SK-N-MC (cell line): ENCODE measurements at regions not wholly inside any gene's neighbourhood (a gene's known extent, or its start where the extent isn't known, plus 50 kb on each side); places are given as distances from the start of the nearest gene placed in this dataset.

Source experiments
- DNase-seq: peaks from one replicate; pipeline ENCODE4 v3.0.0-alpha.2; 2011; ENCODE audit warnings: low read depth, low spot score
- H3K27ac ChIP-seq: fragments of 200-600 bp; sonication (generic); 2 replicates; pipeline ENCODE4 v1.5.1; 2016; ENCODE audit warnings: mixed run types
- H3K36me3 ChIP-seq: fragments of 200-600 bp; sonication (generic); 2 replicates; pipeline ENCODE4 v1.6.1; 2017; ENCODE audit warnings: antibody characterized with exemption, low read length, mixed read lengths; ENCODE audit not compliant: insufficient read depth
- H3K4me3 ChIP-seq: fragments of 200-600 bp; sonication (generic); 2 replicates; pipeline ENCODE4 v1.5.1; 2016
- H3K9ac ChIP-seq: fragments of 200-600 bp; sonication (generic); 2 replicates; pipeline ENCODE4 v1.8.0; 2017; ENCODE audit warnings: mixed run types, mixed read lengths; ENCODE audit not compliant: insufficient read length
- H3K9me3 ChIP-seq: fragments of 200-600 bp; sonication (generic); 2 replicates; pipeline ENCODE4 v1.6.1; 2017; ENCODE audit warnings: low read depth, mild to moderate bottlenecking, antibody characterized with exemption, low read length, moderate library complexity, mixed read lengths
- EZH2 ChIP-seq: fragments of 200-600 bp; sonication (generic); IDR thresholded peaks from one replicate; pipeline ENCODE4 v1.6.1; 2017; ENCODE audit warnings: antibody characterized with exemption
- FOXP2 ChIP-seq: optimal IDR thresholded peaks from 2 replicates; pipeline ENCODE3; 2011; ENCODE audit warnings: mild to moderate bottlenecking, moderate library complexity; ENCODE audit not compliant: insufficient read depth; ENCODE audit errors: extremely low read length, control extremely low read depth
- POLR2AphosphoS5 ChIP-seq: IDR thresholded peaks from 2 replicates; pipeline ENCODE4 v1.6.1; 2012; ENCODE audit warnings: mild to moderate bottlenecking, low read depth, low read length, borderline replicate concordance

DNA sequence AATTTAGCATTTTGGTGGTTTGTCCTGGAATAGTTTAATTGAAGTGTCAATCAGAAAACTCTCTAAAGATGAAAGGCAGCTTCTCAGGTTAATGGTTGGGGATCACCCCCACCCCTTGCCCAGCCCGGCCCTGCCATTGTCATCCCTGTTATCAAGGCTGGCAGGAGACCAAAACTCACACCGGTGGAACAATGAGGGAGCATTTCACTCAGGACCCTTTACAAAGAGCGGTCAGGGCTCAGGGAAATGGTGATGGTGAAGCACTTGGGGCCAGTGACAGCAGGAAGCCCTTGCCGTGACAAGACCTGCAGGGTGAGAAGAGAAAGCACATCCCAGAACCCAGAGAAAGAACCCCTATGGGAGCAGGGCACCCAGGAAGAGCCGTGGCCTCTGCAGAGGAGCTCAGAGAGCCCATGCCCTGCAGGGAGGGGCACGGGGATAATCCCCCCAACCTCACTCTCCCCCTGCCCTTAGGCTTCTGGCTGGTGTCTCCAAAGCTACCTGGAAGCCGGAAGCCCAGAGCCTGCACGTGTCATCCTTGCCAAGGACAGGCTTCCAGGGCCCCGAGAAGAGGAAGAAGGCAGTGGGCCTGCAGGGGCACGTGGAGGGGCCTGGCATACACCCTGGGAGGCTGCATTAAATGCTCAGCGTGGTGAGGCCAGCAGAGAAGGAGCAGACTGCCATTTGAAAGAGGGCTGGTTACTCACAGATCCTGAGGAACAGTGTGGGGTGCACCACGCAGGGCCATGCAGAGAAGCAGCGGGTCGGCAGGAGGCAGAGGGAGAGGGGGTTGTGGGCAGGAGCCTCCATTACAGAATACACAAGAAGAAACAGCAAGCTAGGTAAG, 80.6 kb upstream of the PRR20G start:
- H3K9me3 ChIP-seq = no peaks in the 10 kb centered on the region
- no peaks in the 10 kb centered on the region for H3K36me3 ChIP-seq
- no peak overlapping the region for H3K9ac ChIP-seq
- DNase-seq = no peak
- no peak for TF ChIP-seq EZH2
- TF ChIP-seq FOXP2 = no peak
- TF ChIP-seq POLR2AphosphoS5 = no peak
- H3K27ac ChIP-seq = no peak overlapping the region
- no peak overlapping the region for H3K4me3 ChIP-seq

GRCh38 chr3:127367593-127367992, 79.7 kb upstream of the PRR20G start:
- TF ChIP-seq EZH2 (no peak), FOXP2 (no peak), POLR2AphosphoS5 (no peak)
- H3K4me3 ChIP-seq = no peak overlapping the region

GRCh38 chr3:127366383-127366782, 78.5 kb upstream of the PRR20G start:
- Histone ChIP-seq H3K36me3 (no peaks in the 10 kb centered on the region), H3K4me3 (no peak overlapping the region), H3K9me3 (no peaks in the 10 kb centered on the region), H3K27ac (no peak overlapping the region), H3K9ac (no peak overlapping the region)
- no peak for TF ChIP-seq FOXP2
- TF ChIP-seq EZH2 = no peak
- TF ChIP-seq POLR2AphosphoS5 = no peak
- DNase-seq = no peak

More at GRCh38 chr3:127367593-127367992, 79.7 kb upstream of the PRR20G start:
- Histone ChIP-seq H3K27ac (no peak overlapping the region), H3K36me3 (no peaks in the 10 kb centered on the region), H3K9me3 (no peaks in the 10 kb centered on the region), H3K9ac (no peak overlapping the region)
- no peak for DNase-seq

GRCh38 chr3:127365163-127365798, 77.4 kb upstream of the PRR20G start:
- Histone ChIP-seq H3K36me3 (no peaks in the 10 kb centered on the region), H3K9me3 (no peaks in the 10 kb centered on the region), H3K27ac (no peak overlapping the region), H3K4me3 (no peak overlapping the region), H3K9ac (no peak overlapping the region)
- TF ChIP-seq FOXP2 = no peak
- TF ChIP-seq POLR2AphosphoS5 = no peak
- no peak for TF ChIP-seq EZH2
- no peak for DNase-seq

DNA sequence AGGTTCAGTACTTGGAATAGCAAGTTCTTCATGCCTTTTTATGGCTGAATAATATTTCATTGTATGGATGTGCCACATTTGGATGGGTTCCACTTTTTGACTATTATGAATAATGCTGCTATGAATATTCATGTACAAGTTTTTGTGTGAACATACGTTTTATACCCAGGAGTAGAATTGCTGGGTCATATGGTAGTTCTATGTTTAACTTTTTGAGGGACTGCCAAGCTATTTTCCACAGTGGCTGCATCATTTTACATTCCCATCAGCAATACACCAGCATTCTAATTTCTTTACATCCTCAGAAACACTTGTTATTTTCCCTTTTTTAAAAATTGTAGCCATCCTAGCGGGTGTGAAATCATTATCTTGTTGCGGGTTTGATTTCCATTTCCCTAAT, 76.0 kb upstream of the PRR20G start:
- Histone ChIP-seq H3K9ac (no peak overlapping the region), H3K36me3 (no peaks in the 10 kb centered on the region), H3K27ac (no peak overlapping the region), H3K4me3 (no peak overlapping the region), H3K9me3 (no peaks in the 10 kb centered on the region)
- no peak for DNase-seq
- TF ChIP-seq EZH2 (no peak), POLR2AphosphoS5 (no peak), FOXP2 (no peak)

DNA sequence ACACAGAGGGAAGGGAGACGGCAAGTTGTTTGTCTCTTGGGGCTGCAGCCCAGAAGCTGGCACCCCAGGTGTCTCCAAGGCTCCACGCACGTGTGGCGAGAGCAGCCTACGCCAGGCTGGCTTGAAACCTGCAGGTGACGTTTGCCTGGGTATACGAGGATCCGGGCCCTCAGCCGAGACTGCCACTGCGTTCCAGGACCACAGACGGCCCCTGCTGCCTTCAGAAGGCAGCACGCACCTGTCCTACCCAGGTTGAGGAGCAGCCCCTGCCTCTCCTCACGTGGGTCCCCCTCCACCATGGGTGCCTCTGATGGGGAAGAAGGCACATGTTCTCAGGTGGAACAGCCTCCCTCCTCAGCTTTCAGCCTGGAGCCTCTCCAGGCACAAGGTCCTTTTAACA, 75.3 kb upstream of the PRR20G start:
- Histone ChIP-seq H3K4me3 (no peak overlapping the region), H3K27ac (no peak overlapping the region), H3K9me3 (no peaks in the 10 kb centered on the region), H3K9ac (no peak overlapping the region), H3K36me3 (no peaks in the 10 kb centered on the region)
- no peak for DNase-seq
- no peak for TF ChIP-seq EZH2
- TF ChIP-seq FOXP2 = no peak
- no peak for TF ChIP-seq POLR2AphosphoS5

GRCh38 chr3:127360647-127361046, 72.8 kb upstream of the PRR20G start:
- Histone ChIP-seq H3K9me3 (no peaks in the 10 kb centered on the region), H3K27ac (no peak overlapping the region), H3K36me3 (no peaks in the 10 kb centered on the region), H3K4me3 (no peak overlapping the region), H3K9ac (no peak overlapping the region)
- DNase-seq = no peak
- no peak for TF ChIP-seq EZH2
- no peak for TF ChIP-seq FOXP2
- no peak for TF ChIP-seq POLR2AphosphoS5

- H3K36me3 ChIP-seq = no peaks in the 10 kb centered on the region
- no peak for DNase-seq
- no peak overlapping the region for H3K27ac ChIP-seq
- H3K4me3 ChIP-seq = no peak overlapping the region
- no peaks in the 10 kb centered on the region for H3K9me3 ChIP-seq
- H3K9ac ChIP-seq = no peak overlapping the region
- TF ChIP-seq FOXP2 (no peak), EZH2 (no peak), POLR2AphosphoS5 (no peak)
Observed at GRCh38 chr3:127358641-127359040, 70.8 kb upstream of the PRR20G start.

- no peak overlapping the region for H3K9ac ChIP-seq
- TF ChIP-seq POLR2AphosphoS5 = no peak
- TF ChIP-seq EZH2 = no peak
- TF ChIP-seq FOXP2 = no peak
- no peaks in the 10 kb centered on the region for H3K9me3 ChIP-seq
- no peak overlapping the region for H3K27ac ChIP-seq
- no peak overlapping the region for H3K4me3 ChIP-seq
- no peak for DNase-seq
- H3K36me3 ChIP-seq = no peaks in the 10 kb centered on the region
Observed at GRCh38 chr3:127356381-127356780, 68.5 kb upstream of the PRR20G start.
